HepG2 (cell line): ENCODE measurements at regions not wholly inside any gene's neighbourhood (a gene's known extent, or its start where the extent isn't known, plus 50 kb on each side); places are given as distances from the start of the nearest gene placed in this dataset.

Experiments used
- ATAC-seq: fragments of 200-7000 bp; cut with Tn5 transposase; 3 replicates; pipeline ENCODE4 v1.9.1; 2020; ENCODE audit warnings: mild to moderate bottlenecking, moderate library complexity
- BruUV-seq: library from RNA; stranded (reverse); fragments of 400-500 nt; replicated peaks from 2 replicates; lab custom pipeline; 2021; lab: Mats Ljungman, UMichigan
- CTCF ChIA-PET: fragments of 300-600 bp; formaldehyde crosslinking; extraction: SDS; loops from one replicate; lab custom pipeline; 2021; ENCODE audit warnings: low total read pairs, inconsistent platforms, low intra/inter-chr PET ratio; lab: Yijun Ruan, JAX
- POLR2A ChIA-PET: fragments of 350-600 bp; sonication (Branson Sonifier 250); formaldehyde crosslinking; loops from one replicate; lab custom pipeline; 2020; ENCODE audit warnings: antibody characterized with exemption, inconsistent platforms; lab: Yijun Ruan, JAX
- DNase-seq: peaks from one replicate; pipeline ENCODE4 v3.0.0-alpha.2; 2015; ENCODE audit warnings: low spot score
- FAIRE-seq: peaks from 3 replicates; lab custom pipeline; 2011; peaks lifted over from hg19 to GRCh38; lab: Jason Lieb, UNC
- H2AFZ ChIP-seq: one replicate; pipeline ENCODE4 v1.6.1; 2011; ENCODE audit warnings: low read length, inconsistent platforms
- H3K27ac ChIP-seq: fragments of 300-600 bp; 3 replicates; pipeline ENCODE4 v1.8.0; 2011; ENCODE audit warnings: mixed run types, mild to moderate bottlenecking, mixed read lengths, low read length, inconsistent platforms; ENCODE audit not compliant: insufficient read depth; ENCODE audit errors: extremely low read length
- H3K27me3 ChIP-seq, 2 experiments: fragments of 200-600 bp in 1 of 2; 2 replicates in 1 of 2; 3 replicates in 1 of 2; pipeline versions ENCODE4 v1.6.0 to v1.8.0; 2011; ENCODE audit warnings: low read length in 2 of 2, mild to moderate bottlenecking in 2 of 2, moderate library complexity in 2 of 2, inconsistent platforms in 1 of 2; ENCODE audit not compliant: insufficient read depth in 2 of 2, control insufficient read depth in 1 of 2
- H3K36me3 ChIP-seq, 2 experiments: fragments of 200-600 bp in 1 of 2; replicated peaks in 1 of 2; 2 replicates in 1 of 2; 3 replicates in 1 of 2; pipeline versions ENCODE4 v1.5.1 to v1.8.0; 2011; ENCODE audit warnings: low read length in 2 of 2, inconsistent platforms in 1 of 2; ENCODE audit not compliant: insufficient read depth in 2 of 2, control insufficient read depth in 1 of 2
- H3K4me1 ChIP-seq: 2 replicates; pipeline ENCODE4 v1.5.1; 2012; ENCODE audit warnings: low read length, inconsistent platforms; ENCODE audit not compliant: insufficient read depth
- H3K4me2 ChIP-seq: 2 replicates; pipeline ENCODE4 v1.6.0; 2011; ENCODE audit warnings: low read depth, low read length, inconsistent platforms
- H3K4me3 ChIP-seq, 3 experiments: fragments of 200-600 bp in 1 of 3; sonication (generic), shearing (Covaris generic) in 1 of 3; replicated peaks in 1 of 3; 2 replicates each; pipeline ENCODE4 v1.5.1; 2011 to 2016; ENCODE audit warnings: low read length in 3 of 3, inconsistent platforms in 2 of 3, low read depth in 2 of 3, mild to moderate bottlenecking in 2 of 3, control low read depth in 1 of 3, mixed read lengths in 1 of 3; ENCODE audit not compliant: insufficient read depth in 1 of 3
- H3K79me2 ChIP-seq: one replicate; pipeline ENCODE4 v1.6.1; 2011; ENCODE audit warnings: low read length, inconsistent platforms; ENCODE audit not compliant: insufficient read depth
- H3K9ac ChIP-seq: 2 replicates; pipeline ENCODE4 v1.6.0; 2011; ENCODE audit warnings: mild to moderate bottlenecking, low read depth, low read length, inconsistent platforms; ENCODE audit not compliant: insufficient read depth
- H3K9me3 ChIP-seq: 2 replicates; pipeline ENCODE4 v1.5.1; 2012; ENCODE audit warnings: mild to moderate bottlenecking, low read length
- H4K20me1 ChIP-seq: 2 replicates; pipeline ENCODE4 v1.6.0; 2011; ENCODE audit warnings: inconsistent platforms, mild to moderate bottlenecking, low read length, moderate library complexity; ENCODE audit not compliant: insufficient read depth
- MATR3 ChIP-seq: sonication (generic); formaldehyde crosslinking; IDR thresholded peaks from 2 replicates; pipeline ENCODE4 v1.4.0; 2020; ENCODE audit warnings: missing genetic modification reagents
- SP5 ChIP-seq: IDR thresholded peaks from 2 replicates; pipeline ENCODE4 v1.6.1; 2016; ENCODE audit warnings: low read depth, borderline replicate concordance
- WGBS: methylation state at CpG from one replicate; pipeline ENCODE4 v1.1.6; 2017; ENCODE audit warnings: low lambda C conversion rate; 5-methylcytosine and 5-hydroxymethylcytosine counted together
- in situ Hi-C: cut with HindIII; loops from 2 replicates; pipeline ENCODE4 v1.10.0; 2017; ENCODE audit warnings: low pct_unique_long_range_greater_than_20kb; ENCODE audit not compliant: extremely low pct_ligation_motif_present
- intact Hi-C: fragments of 100-400 bp; cut with micrococcal nuclease; formaldehyde crosslinking; loops from one replicate; pipeline ENCODE4 v1.10.0; 2022; ENCODE audit not compliant: unreplicated experiment

GRCh38 chr10:10346390-10347150 lies 671.1 kb upstream of the CELF2 start:
- in situ Hi-C loops (no loop called here), intact Hi-C loops (no loop called here)
- ATAC-seq, result no peak
- Histone ChIP-seq H3K9me3 (peaks cover 82% of the 10 kb centered on the region), H3K36me3 (no peaks in the 10 kb centered on the region), H3K9ac (no peak overlapping the region), H3K4me2 (no peak overlapping the region), H3K4me1 (no peaks in the 10 kb centered on the region), H2AFZ (no peak overlapping the region), H4K20me1 (no peaks in the 10 kb centered on the region), H3K27ac (no peak overlapping the region), H3K4me3 (no peak overlapping the region), H3K79me2 (no peaks in the 10 kb centered on the region), H3K27me3 (no peaks in the 10 kb centered on the region)
- FAIRE-seq, result no peak
- no TSS peak for BruUV-seq
- 2% methylated on average over 8 of the region's 8 CpGs for WGBS
- ChIA-PET CTCF (no interaction called here), POLR2A (no interaction called here)
- no peak for DNase-seq
- TF ChIP-seq MATR3 (CRISPR knock-in tag), result no peak

GRCh38 chr10:10350050-10350449 lies 667.6 kb upstream of the CELF2 start:
- 3% methylated on average over 2 of the region's 2 CpGs for WGBS
- DNase-seq (no peak), ATAC-seq (no peak), FAIRE-seq (no peak)
- Histone ChIP-seq H3K27ac (no peak overlapping the region), H3K36me3 (no peaks in the 10 kb centered on the region), H3K27me3 (no peaks in the 10 kb centered on the region), H3K4me3 (no peak overlapping the region), H3K9ac (no peak overlapping the region), H4K20me1 (no peaks in the 10 kb centered on the region), H3K9me3 (peaks cover 80% of the 10 kb centered on the region), H3K4me1 (no peaks in the 10 kb centered on the region), H3K4me2 (no peak overlapping the region), H2AFZ (no peak overlapping the region), H3K79me2 (no peaks in the 10 kb centered on the region)
- no peak for TF ChIP-seq SP5
- BruUV-seq, result no TSS peak
- POLR2A ChIA-PET, result no interaction called here
- CTCF ChIA-PET, result no interaction called here
- intact Hi-C loops, result no loop called here
- in situ Hi-C loops, result no loop called here
